Uterus (tissue), 2 donors: ENCODE measurements at regions not wholly inside any gene's neighbourhood (a gene's known extent, or its start where the extent isn't known, plus 50 kb on each side); places are given as distances from the start of the nearest gene placed in this dataset.

Experiments used
- POLR2A ChIP-seq, 2 donors: fragments of 450-650 bp; IDR thresholded peaks; one replicate each; pipeline ENCODE4 v1.6.1; 2016; ENCODE audit warnings: antibody characterized with exemption in 2 of 2, mild to moderate bottlenecking in 1 of 2, moderate library complexity in 1 of 2
- TF ChIP-seq, protein P1 (sequence below), 4 experiments: fragments of 200-600 bp in 2 of 4; fragments of 450-650 bp in 2 of 4; sonication (generic) in 2 of 4; IDR thresholded peaks; one replicate each; pipeline ENCODE4 v1.5.1; 2016 to 2019; ENCODE audit warnings: antibody characterized with exemption in 4 of 4, mild to moderate bottlenecking in 2 of 4, moderate library complexity in 1 of 4

GRCh38 chr18:76113101-76113500 is 381.9 kb downstream of the ZNF516 start:
- no peak for TF ChIP-seq POLR2A (IDR thresholded peaks at IDR 0.05)
- TF ChIP-seq, protein P1, sequence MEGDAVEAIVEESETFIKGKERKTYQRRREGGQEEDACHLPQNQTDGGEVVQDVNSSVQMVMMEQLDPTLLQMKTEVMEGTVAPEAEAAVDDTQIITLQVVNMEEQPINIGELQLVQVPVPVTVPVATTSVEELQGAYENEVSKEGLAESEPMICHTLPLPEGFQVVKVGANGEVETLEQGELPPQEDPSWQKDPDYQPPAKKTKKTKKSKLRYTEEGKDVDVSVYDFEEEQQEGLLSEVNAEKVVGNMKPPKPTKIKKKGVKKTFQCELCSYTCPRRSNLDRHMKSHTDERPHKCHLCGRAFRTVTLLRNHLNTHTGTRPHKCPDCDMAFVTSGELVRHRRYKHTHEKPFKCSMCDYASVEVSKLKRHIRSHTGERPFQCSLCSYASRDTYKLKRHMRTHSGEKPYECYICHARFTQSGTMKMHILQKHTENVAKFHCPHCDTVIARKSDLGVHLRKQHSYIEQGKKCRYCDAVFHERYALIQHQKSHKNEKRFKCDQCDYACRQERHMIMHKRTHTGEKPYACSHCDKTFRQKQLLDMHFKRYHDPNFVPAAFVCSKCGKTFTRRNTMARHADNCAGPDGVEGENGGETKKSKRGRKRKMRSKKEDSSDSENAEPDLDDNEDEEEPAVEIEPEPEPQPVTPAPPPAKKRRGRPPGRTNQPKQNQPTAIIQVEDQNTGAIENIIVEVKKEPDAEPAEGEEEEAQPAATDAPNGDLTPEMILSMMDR (IDR thresholded peaks at IDR 0.05) = no peak
